CD4-positive, alpha-beta T cell treated with Interleukin-6 for 4 hours (primary cell): ENCODE measurements at regions not wholly inside any gene's neighbourhood (a gene's known extent, or its start where the extent isn't known, plus 50 kb on each side); places are given as distances from the start of the nearest gene placed in this dataset.

Experiments
- DNase-seq: peaks from one replicate; pipeline ENCODE4 v3.0.0-alpha.2; 2020; ENCODE audit warnings: mixed read lengths

- DNase-seq, result no peak
Measured at GRCh38 chr1:17933501-17933900, 174.1 kb upstream of the IGSF21 start.

GRCh38 chr1:17933971-17934370 lies 173.6 kb upstream of the IGSF21 start:
- DNase-seq, result no peak

- no peak for DNase-seq
Measured at GRCh38 chr1:17935230-17935629, 172.4 kb upstream of the IGSF21 start.

DNA sequence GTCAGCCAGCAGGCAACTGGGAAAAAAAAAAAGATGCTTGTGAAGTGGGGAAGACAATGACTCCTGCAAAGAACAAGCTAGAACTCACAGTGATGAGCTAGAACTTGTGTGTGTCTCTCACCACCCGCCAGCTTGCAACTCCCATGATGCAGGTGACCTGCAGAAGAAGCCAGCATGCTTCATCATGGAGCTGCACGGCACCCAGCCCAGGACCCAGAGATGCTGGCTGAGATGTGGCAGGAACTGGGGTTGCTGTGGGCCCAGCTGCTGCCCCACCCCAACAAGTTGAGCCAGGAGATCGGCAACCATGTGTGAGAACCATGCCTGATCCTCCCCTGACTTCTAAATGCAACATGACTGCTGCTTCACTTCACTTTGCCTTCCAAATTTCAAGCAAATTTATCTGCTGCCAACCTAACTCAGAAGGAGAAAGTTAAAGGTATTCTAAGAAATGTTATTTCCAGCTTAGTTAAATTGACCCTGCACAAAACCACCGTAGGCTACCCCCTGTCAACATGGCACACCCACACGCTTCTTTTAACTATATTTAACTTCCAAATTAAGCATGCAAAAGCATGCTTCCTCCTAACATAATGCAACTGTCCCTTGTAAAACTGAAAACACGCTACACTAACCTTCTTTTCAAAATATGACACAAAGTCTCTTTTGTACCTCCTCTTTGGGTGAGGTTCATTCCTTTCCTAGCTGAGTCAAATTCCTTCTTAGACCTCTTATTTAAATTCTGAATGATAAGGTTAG lies 166.0 kb upstream of the IGSF21 start:
- no peak for DNase-seq

- no peak for DNase-seq
Measured at GRCh38 chr1:17943506-17943905, 164.1 kb upstream of the IGSF21 start.

- no peak for DNase-seq
Measured at GRCh38 chr1:17944646-17945045, 163.0 kb upstream of the IGSF21 start.

DNA sequence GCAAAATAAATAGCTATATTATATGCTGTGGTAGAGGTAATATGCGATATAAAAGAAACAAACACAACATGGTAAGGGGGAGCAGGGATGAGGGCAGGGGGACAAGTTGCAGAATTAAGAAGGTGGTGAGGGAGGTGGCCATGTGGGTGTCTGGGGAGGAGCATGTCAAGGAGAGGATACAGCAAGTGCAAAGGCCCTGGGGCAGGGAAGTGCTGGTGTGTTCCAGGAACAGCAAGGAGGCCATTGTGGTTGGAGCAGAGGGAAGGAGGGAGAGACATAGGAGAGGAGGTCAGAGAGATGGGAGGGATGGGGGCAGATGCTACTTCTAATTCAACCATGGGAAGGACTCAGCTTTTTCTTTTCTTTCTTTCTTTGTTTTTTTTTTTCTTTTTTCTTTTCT lies 161.2 kb upstream of the IGSF21 start:
- no peak for DNase-seq

DNA sequence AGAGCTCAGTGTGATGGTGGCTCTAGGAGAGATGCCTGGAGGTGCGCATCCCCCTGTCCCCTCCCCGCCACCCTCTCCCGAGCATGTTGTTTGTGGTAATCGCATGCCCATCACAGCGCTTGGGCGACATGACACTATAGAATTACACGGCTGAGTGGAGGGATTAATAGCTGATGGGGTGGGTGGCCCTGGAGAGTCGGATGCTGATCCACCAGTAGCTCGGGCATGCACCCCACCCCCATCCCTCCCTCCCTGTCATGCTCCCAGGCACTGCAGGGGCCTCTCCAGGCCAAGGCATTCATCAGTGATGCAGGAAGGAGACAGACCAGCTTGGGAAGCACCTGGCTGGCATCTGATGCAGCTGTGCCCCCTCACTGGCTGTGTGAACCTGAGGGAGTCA lies 159.0 kb upstream of the IGSF21 start:
- no peak for DNase-seq

- no peak for DNase-seq
Measured at GRCh38 chr1:17949511-17949910, 158.1 kb upstream of the IGSF21 start.

DNA sequence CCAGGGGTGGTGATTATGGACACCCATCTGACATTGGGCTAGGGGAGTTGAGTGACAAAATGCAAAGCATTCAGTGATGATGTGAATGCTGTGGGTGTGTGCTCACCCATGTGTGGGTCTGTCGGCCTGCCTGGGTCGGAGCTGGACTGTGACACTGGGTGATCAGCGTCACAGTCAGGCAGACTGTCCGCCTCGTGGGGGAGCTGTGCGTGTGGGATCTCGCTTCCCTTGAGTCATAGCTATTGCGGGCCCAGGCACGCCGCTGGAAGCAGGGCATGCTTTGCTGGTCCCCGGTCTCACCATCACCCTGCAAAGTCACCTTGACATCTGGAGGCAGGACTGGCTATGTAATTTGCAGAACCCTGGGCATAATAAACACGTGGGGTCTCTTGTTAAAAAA lies 156.9 kb upstream of the IGSF21 start:
- no peak for DNase-seq

DNA sequence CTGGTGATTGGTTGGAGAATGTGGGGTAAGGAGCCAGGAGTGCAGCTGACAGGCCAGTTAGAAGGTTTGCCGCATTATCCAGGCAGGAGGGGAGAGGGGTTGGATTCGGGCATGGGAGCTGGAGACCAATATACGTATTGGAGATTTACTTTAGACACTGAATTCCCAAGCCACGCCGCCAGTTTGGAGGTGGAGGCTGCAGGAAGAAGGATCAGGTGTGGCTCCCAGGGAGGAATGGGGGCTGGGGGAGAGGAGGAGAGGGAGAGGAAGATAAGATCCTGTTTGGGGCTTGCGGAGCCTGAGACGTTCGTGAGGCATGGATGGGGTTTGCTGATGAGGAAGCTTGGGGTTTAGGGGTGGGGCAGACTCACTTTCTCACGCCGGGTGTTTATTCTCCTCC lies 155.1 kb upstream of the IGSF21 start:
- DNase-seq, result no peak

DNA sequence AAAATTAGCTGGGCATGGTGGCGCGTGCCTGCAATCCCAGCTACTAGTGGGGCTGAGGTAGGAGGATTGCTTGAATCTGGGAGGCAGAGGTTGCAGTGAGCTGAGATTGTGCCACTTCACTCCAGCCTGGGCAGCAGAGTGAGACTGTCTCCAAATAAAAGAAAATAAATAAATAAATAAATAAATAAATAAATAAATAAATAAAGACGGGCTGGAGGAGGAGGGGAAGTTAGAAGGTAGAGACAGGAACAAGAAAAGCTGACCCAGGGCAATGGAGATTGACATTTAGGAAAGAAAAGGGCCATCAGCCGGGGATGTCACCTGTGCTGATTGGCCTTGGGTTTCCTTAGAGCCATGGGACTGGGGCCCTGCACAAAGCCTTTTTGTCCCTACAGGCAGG lies 153.7 kb upstream of the IGSF21 start:
- DNase-seq, result no peak

DNA sequence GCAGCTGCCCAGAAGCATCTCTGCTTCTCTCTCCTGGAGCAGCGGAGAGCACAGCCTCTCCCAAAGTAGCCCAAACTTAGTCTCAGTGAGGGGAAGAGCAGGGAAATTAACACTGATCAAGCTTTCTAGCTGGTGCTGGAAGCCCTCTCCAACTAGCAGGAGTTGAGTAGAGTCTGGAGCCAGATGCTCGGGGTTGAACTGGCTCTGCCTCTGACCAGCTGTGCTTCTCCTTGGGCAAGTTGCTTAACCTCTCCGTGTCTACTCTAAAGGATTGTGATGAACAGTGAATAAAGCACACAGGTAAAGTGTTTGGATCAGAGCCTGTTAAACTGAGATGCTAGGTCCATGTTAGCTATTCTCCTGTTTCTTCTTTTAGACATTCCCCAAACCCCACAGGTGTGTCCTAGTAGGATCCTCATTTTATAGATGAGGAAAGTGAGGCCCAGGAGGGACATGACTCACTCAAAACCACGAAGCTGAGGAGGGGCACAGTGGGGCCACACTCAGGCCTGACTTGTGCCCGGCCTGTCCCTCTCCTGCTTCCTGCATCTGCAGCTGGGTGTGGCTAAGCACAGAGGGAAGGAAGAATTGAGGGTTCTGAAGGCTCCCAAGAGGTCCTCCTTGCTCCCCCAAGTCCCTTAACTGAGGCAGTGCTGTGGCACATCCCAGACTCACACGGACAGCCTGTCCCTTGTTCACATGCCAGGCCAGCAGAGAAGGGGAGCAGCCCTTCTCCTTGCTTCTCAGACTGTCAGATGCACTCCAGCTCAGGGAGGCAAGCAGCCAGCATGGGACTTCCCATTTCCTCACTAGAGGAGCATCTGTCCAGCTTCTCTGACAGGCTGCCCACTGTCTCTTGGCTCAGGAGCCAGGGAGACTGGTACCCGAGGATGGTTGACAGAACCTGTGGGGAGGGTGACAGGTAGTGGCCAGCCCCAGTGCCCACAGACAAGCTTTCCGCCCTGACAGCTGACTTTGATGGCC lies 152.0 kb upstream of the IGSF21 start:
- no peak for DNase-seq

DNA sequence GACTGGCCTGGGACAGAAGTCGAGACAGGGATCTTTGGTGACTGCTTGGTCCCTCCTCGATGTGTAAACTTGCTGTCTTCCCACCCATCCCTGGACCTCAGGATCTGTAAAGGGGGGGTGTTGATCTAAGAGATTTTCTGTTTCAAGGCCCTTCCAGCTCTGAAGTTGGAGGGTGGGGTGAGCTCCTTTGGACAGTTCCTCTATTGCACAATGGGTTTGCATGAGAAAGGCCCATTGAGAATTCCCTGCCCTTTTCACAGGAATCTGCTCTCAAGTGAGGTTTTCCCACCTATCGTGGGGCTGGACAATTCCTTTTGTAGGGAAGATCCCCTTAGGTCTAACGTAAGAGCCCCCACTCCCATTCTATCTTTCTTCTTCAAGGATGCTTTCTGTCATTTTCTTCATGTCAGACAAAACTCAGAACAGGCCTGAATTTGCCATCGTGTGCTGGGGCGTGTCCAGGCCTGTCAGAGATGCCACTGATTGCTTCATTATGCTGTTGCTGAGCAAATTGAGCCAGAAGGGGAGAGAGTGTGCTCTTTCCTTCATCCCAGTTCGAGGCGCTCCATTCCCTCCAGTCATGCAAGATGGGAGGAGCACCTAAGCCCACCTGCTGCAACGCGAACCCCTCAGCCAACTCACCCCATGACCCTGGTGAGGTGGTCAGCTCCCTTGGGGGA lies 149.9 kb upstream of the IGSF21 start:
- no peak for DNase-seq

DNA sequence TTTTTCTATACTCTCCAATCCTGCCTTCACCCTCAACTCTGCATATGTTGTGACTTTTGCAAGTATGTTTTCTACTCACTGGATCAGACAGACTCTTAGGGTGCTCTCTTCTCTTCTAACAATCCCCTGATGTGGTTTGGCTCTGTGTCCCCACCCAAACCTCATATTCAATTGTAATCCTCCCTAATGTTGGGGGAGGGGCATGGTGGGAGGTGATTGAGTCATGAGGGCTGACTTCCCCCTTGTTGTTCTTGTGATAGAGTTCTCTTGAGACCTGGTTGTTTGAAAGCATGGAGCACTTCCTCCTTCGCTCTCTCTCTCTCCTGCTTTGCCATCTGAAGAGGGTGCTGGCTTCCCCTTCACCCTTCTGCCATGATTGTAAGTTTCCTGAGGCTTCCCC lies 148.9 kb upstream of the IGSF21 start:
- DNase-seq, result peak; percentile 4

DNA sequence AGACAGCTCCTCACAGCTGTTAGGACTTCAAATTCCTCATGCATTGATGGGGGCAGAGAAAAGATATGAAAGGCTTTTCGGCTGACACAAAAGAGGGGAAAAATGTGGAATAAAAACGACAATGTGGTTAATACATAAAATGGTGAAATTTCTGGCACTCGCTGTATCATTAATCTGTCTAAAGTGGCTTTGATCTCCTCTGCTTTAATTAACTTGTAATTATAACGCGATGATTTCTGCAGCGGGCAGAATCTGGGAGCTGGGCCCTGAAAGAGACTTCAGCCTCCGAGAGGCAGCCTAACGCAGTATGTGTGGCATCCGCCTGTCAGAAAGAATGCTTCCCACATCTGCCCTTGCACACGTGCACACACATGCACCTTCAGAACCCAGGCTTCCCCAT lies 144.1 kb upstream of the IGSF21 start:
- DNase-seq, result no peak

- no peak for DNase-seq
Measured at GRCh38 chr1:17965515-17966100, 142.0 kb upstream of the IGSF21 start.

GRCh38 chr1:17966341-17966740 lies 141.3 kb upstream of the IGSF21 start:
- DNase-seq, result no peak

DNA sequence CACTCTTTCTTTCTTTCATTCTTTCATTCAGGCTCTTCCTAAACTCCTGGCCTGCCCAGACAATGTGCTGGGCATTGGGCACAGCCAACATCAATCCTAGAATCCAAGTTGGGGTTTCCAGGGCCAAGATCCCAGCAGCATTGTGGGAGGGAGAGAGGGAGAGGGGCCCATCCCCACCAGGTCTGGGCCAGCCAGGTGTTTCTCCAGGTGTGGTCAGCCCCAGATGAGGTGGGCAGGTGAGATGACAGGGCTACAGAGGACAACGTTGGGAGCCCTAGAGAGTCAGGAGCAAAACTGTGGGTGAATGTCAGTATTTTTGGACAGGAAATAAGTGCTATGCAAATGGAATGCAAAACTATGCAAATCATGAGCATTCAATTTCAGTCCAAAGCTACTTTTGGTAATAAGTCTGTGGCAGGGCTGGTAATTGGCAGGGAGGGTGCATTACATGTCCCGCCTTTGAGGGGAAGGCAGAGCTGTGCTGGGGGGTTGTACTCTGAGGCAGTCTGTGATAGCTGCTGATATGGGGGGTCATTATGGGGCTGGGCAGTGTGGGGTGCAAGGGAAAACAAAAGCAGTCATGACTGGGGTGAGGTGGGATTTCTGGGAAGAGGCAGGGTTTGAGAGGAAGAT lies 139.9 kb upstream of the IGSF21 start:
- no peak for DNase-seq

DNA sequence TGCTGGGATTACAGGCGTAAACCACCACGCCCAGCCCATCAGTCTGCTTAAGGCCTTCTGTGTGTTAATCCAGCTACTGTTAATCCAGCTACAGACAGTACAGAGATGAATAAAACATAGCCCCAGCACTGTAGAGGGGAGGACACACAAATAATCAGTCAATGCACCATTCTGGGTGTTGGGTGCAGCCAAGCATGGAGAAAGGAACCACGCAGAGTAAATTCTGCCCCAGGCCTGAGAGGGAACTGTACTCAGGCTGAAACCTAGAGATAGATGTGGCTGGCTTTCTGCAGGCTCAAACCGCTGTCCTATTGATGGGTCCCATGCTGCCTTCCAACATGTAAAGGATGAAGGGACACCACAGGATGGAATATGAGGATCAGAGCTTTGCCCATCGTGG lies 136.8 kb upstream of the IGSF21 start:
- DNase-seq, result no peak

DNA sequence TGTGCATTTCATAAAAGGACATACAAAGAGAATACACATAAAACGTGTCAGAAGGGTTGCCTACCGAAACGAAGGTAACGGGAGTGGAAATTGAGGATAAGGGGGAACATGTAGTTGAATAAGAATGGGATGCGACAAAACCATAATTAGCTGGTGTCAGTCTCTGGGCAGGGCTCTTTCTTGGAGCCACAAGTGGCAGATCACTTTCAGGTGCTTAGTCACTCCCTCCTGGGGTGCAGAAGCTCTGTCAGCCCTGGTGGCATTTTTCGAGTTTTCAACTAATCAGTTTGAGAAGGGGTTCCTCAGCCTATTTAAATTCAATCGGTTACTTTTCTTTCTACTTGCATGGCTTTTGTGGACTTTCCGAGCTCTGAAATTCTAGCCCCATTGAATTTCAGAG lies 133.9 kb upstream of the IGSF21 start:
- no peak for DNase-seq

GRCh38 chr1:17976854-17977253 lies 130.7 kb upstream of the IGSF21 start:
- no peak for DNase-seq

DNA sequence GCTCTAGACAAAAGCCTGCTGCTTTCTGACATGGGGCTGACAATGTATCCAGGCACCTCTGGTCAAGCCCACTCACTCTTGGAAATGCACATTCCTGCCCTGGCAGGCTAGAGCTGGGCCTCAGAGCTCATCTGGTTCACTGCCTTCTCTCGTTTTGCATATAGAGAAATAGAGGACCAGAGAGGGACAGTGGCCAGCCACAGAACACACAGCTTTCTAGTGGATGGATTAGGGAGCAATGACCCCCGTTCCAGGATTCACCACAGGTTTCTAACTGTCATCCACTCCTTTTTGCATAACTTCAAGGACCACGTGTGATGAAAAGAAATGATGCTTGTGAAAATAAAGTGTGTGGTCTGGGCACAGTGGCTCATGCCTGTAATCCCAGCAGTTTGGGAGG lies 129.6 kb upstream of the IGSF21 start:
- DNase-seq, result no peak
